Tibial nerve (tissue), 4 donors: ENCODE measurements at regions not wholly inside any gene's neighbourhood (a gene's known extent, or its start where the extent isn't known, plus 50 kb on each side); places are given as distances from the start of the nearest gene placed in this dataset.

ENCODE experiments used
- DNase-seq, 2 donors: peaks; one replicate each; pipeline ENCODE4 v3.0.0-alpha.2; 2019; ENCODE audit warnings: low spot score in 2 of 2
- H3K27ac ChIP-seq, 4 donors: fragments of 200-600 bp; sonication (generic) in 3 of 4; one replicate each; pipeline ENCODE4 v1.5.1; 2017 to 2019; ENCODE audit warnings: mild to moderate bottlenecking in 1 of 4
- H3K27me3 ChIP-seq, 2 donors: fragments of 200-600 bp; sonication (generic) in 1 of 2; one replicate each; pipeline versions ENCODE4 v1.5.1 to v1.6.0; 2017 to 2019
- H3K36me3 ChIP-seq, 3 donors: fragments of 200-600 bp; sonication (generic); one replicate each; pipeline ENCODE4 v1.5.1; 2018 to 2019
- H3K4me1 ChIP-seq, 4 donors: fragments of 200-600 bp; sonication (generic) in 3 of 4; one replicate each; pipeline ENCODE4 v1.5.1; 2017 to 2019
- H3K4me3 ChIP-seq, 4 donors: fragments of 200-600 bp; sonication (generic) in 3 of 4; one replicate each; pipeline ENCODE4 v1.5.1; 2017 to 2019; ENCODE audit warnings: mild to moderate bottlenecking in 1 of 4, moderate library complexity in 1 of 4
- H3K9me3 ChIP-seq, 4 donors: fragments of 200-600 bp; sonication (generic) in 3 of 4; one replicate each; pipeline ENCODE4 v1.5.1; 2017 to 2019
- EP300 ChIP-seq, 2 donors: sonication (generic); formaldehyde crosslinking; IDR thresholded peaks; one replicate each; pipeline ENCODE4 v1.6.1; 2017; ENCODE audit warnings: antibody characterized with exemption in 2 of 2, mild to moderate bottlenecking in 1 of 2
- POLR2A ChIP-seq, 2 donors: fragments of 450-650 bp; IDR thresholded peaks; one replicate each; pipeline ENCODE4 v1.6.1; 2017; ENCODE audit warnings: antibody characterized with exemption in 2 of 2, mild to moderate bottlenecking in 2 of 2, moderate library complexity in 2 of 2
- WGBS, 2 donors: methylation state at CpG; one replicate each; pipeline ENCODE4 v1.1.5; 2018; 5-methylcytosine and 5-hydroxymethylcytosine counted together
- TF ChIP-seq, protein P1 (sequence below), 5 experiments: fragments of 200-600 bp in 3 of 5; fragments of 450-650 bp in 2 of 5; sonication (generic) in 3 of 5; IDR thresholded peaks; one replicate each; pipeline ENCODE4 v1.5.1; 2016 to 2019; ENCODE audit warnings: antibody characterized with exemption in 5 of 5, mild to moderate bottlenecking in 3 of 5, moderate library complexity in 2 of 5

DNA sequence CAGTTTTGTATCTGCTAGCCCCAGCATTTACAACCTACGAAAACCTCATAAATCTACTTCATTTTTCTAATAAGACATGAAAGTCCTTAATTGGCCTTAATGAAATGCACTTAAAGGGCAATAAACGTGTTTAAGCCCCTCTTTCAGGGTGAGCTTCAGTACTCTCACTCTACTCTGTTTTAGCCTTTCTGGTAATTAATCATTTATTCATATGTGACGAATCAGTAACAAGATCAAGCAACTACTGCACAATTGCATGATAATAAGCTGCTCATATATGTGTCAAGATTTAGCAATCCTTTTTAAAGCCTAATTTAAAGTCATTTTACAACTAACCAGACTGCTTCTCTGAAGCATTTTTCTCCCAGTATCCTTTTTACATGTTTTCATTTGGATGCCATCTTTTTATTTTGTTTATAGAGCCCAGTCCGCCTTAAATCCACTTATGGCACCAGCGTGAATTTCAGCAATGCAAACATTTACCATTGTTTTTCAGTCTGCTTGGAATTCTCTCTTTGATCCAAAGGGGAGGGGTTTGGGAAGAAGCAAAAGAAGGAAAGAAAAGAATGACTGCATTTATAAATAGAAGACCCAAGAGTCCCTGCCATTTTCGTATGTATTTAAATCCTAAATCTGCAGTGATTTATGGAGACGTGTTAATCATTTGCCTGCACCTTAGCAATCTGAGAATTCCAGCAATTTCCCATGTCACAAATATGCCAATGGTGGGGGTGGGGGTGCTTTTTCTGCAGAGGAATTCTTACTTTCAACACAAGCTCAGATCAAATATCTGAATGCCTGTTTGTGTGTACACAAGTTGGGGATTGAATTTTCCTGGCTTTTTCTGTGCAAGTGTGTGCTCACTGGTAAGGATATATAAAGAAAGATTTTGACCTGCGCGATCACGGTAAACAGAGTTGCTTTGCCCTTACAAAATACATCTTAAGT lies 230.8 kb upstream of the TBC1D5 start:
- no peak for DNase-seq
- no peak overlapping the region for H3K27ac ChIP-seq
- H3K9me3 ChIP-seq, result no peaks in the 10 kb centered on the region
- H3K36me3 ChIP-seq, result no peaks in the 10 kb centered on the region
- no peaks in the 10 kb centered on the region for H3K27me3 ChIP-seq
- TF ChIP-seq POLR2A (IDR thresholded peaks at IDR 0.05), result no peak
- TF ChIP-seq EP300 (IDR thresholded peaks at IDR 0.05), result no peak
- TF ChIP-seq, protein P1, sequence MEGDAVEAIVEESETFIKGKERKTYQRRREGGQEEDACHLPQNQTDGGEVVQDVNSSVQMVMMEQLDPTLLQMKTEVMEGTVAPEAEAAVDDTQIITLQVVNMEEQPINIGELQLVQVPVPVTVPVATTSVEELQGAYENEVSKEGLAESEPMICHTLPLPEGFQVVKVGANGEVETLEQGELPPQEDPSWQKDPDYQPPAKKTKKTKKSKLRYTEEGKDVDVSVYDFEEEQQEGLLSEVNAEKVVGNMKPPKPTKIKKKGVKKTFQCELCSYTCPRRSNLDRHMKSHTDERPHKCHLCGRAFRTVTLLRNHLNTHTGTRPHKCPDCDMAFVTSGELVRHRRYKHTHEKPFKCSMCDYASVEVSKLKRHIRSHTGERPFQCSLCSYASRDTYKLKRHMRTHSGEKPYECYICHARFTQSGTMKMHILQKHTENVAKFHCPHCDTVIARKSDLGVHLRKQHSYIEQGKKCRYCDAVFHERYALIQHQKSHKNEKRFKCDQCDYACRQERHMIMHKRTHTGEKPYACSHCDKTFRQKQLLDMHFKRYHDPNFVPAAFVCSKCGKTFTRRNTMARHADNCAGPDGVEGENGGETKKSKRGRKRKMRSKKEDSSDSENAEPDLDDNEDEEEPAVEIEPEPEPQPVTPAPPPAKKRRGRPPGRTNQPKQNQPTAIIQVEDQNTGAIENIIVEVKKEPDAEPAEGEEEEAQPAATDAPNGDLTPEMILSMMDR (IDR thresholded peaks at IDR 0.05), result no peak
- H3K4me1 ChIP-seq, result no peaks in the 10 kb centered on the region
- no peak overlapping the region for H3K4me3 ChIP-seq
- WGBS, 2 donors, result 51 to 52% methylated on average over 10 of the region's 10 CpGs

- Histone ChIP-seq H3K27ac (no peak overlapping the region), H3K4me1 (no peaks in the 10 kb centered on the region)
- TF ChIP-seq EP300 (IDR thresholded peaks at IDR 0.05) (no peak), POLR2A (IDR thresholded peaks at IDR 0.05) (no peak)
- TF ChIP-seq, protein P1 (IDR thresholded peaks at IDR 0.05), result no peak
Measured at GRCh38 chr3:17972476-17972875, 230.0 kb upstream of the TBC1D5 start.

GRCh38 chr3:17972030-17972429 lies 229.6 kb upstream of the TBC1D5 start:
- H3K27ac ChIP-seq, result no peak overlapping the region
- WGBS, 2 donors, result 84 to 85% methylated on average over 1 of the region's 1 CpG
- DNase-seq, result no peak
- H3K9me3 ChIP-seq, result no peaks in the 10 kb centered on the region
- H3K36me3 ChIP-seq, result no peaks in the 10 kb centered on the region
- no peak for TF ChIP-seq EP300 (IDR thresholded peaks at IDR 0.05)
- TF ChIP-seq, protein P1 (IDR thresholded peaks at IDR 0.05), result no peak
- no peak for TF ChIP-seq POLR2A (IDR thresholded peaks at IDR 0.05)
- no peaks in the 10 kb centered on the region for H3K27me3 ChIP-seq
- H3K4me3 ChIP-seq, result no peak overlapping the region
- no peaks in the 10 kb centered on the region for H3K4me1 ChIP-seq

More at GRCh38 chr3:17972476-17972875, 230.0 kb upstream of the TBC1D5 start:
- DNase-seq, result no peak
- Histone ChIP-seq H3K36me3 (no peaks in the 10 kb centered on the region), H3K4me3 (no peak overlapping the region), H3K9me3 (no peaks in the 10 kb centered on the region), H3K27me3 (no peaks in the 10 kb centered on the region)
- WGBS, 2 donors, result 55 to 56% methylated on average over 1 of the region's 1 CpG

- no peak for DNase-seq
- TF ChIP-seq POLR2A (IDR thresholded peaks at IDR 0.05) (no peak), EP300 (IDR thresholded peaks at IDR 0.05) (no peak)
- TF ChIP-seq, protein P1 (IDR thresholded peaks at IDR 0.05), result no peak
- Histone ChIP-seq H3K36me3 (no peaks in the 10 kb centered on the region), H3K9me3 (no peaks in the 10 kb centered on the region), H3K27me3 (no peaks in the 10 kb centered on the region), H3K4me3 (no peak overlapping the region), H3K4me1 (no peaks in the 10 kb centered on the region), H3K27ac (no peak overlapping the region)
- WGBS, 2 donors, result 49 to 52% methylated on average over 3 of the region's 3 CpGs
Measured at GRCh38 chr3:17969985-17970568, 227.6 kb upstream of the TBC1D5 start.

DNA sequence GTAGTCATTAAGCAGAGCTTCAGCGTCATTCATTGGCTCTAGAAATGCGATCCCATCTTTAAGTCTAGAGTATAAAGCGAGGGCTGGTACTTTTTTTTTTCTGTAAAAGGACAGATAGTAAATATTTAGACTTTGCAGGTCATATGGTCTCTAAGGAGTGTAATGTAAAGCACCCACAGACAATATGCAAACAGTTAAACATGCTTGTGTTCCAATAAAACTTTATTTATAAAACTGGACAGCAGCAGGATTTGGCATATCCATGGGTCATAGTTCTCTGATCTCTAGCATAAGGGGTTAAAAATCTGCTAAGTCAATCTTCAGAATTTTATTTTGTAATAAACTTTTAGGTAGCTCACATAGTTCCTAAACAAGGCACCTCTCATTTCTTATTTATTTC lies 226.8 kb upstream of the TBC1D5 start:
- no peak for TF ChIP-seq POLR2A (IDR thresholded peaks at IDR 0.05)
- TF ChIP-seq, protein P1 (IDR thresholded peaks at IDR 0.05), result no peak
- TF ChIP-seq EP300 (IDR thresholded peaks at IDR 0.05), result no peak
- Histone ChIP-seq H3K4me3 (no peak overlapping the region), H3K36me3 (no peaks in the 10 kb centered on the region), H3K9me3 (no peaks in the 10 kb centered on the region), H3K27ac (no peak overlapping the region), H3K4me1 (no peaks in the 10 kb centered on the region), H3K27me3 (no peaks in the 10 kb centered on the region)
- no peak for DNase-seq
- WGBS, 2 donors, result 95 to 97% methylated on average over 3 of the region's 3 CpGs
